ENCODE measurements at regions not wholly inside any gene's neighbourhood (a gene's known extent, or its start where the extent isn't known, plus 50 kb on each side); places are given as distances from the start of the nearest gene placed in this dataset.

GRCh38 chr7:155916926-155917655 lies 104.8 kb upstream of the SHH start:
- Histone ChIP-seq H4K20me1 (replicated peaks; ENCODE audit: control insufficient read depth, extremely low read depth, insufficient read depth, low read length) (no peaks in the 10 kb centered on the region), H3K79me2 (ENCODE audit: control insufficient read depth, insufficient read depth, low read length) (no peaks in the 10 kb centered on the region), H3K4me1 (ENCODE audit: control insufficient read depth, extremely low read depth, insufficient read depth, low read length) (peaks cover 2% of the 10 kb centered on the region), H3K4me2 (ENCODE audit: insufficient read depth, low read length) (no peak overlapping the region), H3K36me3 (ENCODE audit: control insufficient read depth in 2 of 2, extremely low read depth in 1 of 2, insufficient read depth in 2 of 2, low read length in 2 of 2) (no peaks in the 10 kb centered on the region), H3K27me3 (ENCODE audit: control insufficient read depth in 2 of 2, insufficient read depth in 2 of 2, low read length in 2 of 2) (no peaks in the 10 kb centered on the region), H3K4me3 (replicated peaks in 1 of 3; ENCODE audit: insufficient read depth in 1 of 3, low read depth in 1 of 3, low read length in 3 of 3) (no peak overlapping the region), H2AFZ (ENCODE audit: low read depth, low read length) (no peak overlapping the region), H3K9me1 (replicated peaks; ENCODE audit: control insufficient read depth, extremely low read depth, insufficient read depth, low read length) (no peaks in the 10 kb centered on the region), H3K9ac (replicated peaks; ENCODE audit: extremely low read depth, insufficient read depth, low read length) (no peak overlapping the region), H3K9me3 (replicated peaks; ENCODE audit: control insufficient read depth, insufficient read depth, low read length) (no peaks in the 10 kb centered on the region), H3K27ac (ENCODE audit: insufficient read depth, low read depth, low read length) (no peak overlapping the region)
- TF ChIP-seq JUN (IDR thresholded peaks at IDR 0.05; ENCODE audit: borderline replicate concordance, insufficient read depth, insufficient read length, low read depth) (no peak), EZH2 (IDR thresholded peaks at IDR 0.05; ENCODE audit: borderline replicate concordance, low read depth, low read length, severe bottlenecking) (no peak), FOS (IDR thresholded peaks at IDR 0.05; ENCODE audit: borderline replicate concordance, insufficient read depth, low read length) (no peak), MYC (IDR thresholded peaks at IDR 0.05; ENCODE audit: low read depth, low read length) (no peak), MAX (IDR thresholded peaks at IDR 0.05; ENCODE audit: insufficient read depth, insufficient read length) (no peak), POLR2A (IDR thresholded peaks at IDR 0.05; ENCODE audit: low read depth, low read length) (no peak), GATA2 (IDR thresholded peaks at IDR 0.05; ENCODE audit: insufficient read depth, insufficient read length, low read depth, low read length) (no peak), POLR2AphosphoS5 (IDR thresholded peaks at IDR 0.05; ENCODE audit: insufficient read depth, low read depth, low read length) (no peak), CTCF (IDR thresholded peaks at IDR 0.05; ENCODE audit: extremely low read depth in 1 of 2, insufficient read depth in 1 of 2, low read depth in 1 of 2, low read length in 2 of 2) (no peak)
- intact Hi-C loops (cut with micrococcal nuclease) (no loop called here), dilution Hi-C loops (cut with MboI; ENCODE audit: extremely low pct_ligation_motif_present, low sequenced_read_pairs) (no loop called here)
- no peak for FAIRE-seq
- ChIA-PET POLR2A (no interaction called here), CTCF (no interaction called here)
- no peak for DNase-seq (ENCODE audit: low read depth, low spot score)
- BruUV-seq (replicated peaks), result no TSS peak
